IMR-90 (cell line): ENCODE measurements at regions not wholly inside any gene's neighbourhood (a gene's known extent, or its start where the extent isn't known, plus 50 kb on each side); places are given as distances from the start of the nearest gene placed in this dataset.

Source experiments
- ATAC-seq: fragments of 200-7000 bp; cut with Tn5 transposase; 2 replicates; pipeline ENCODE4 v1.9.1; 2020; ENCODE audit warnings: low read depth, mild to moderate bottlenecking, moderate library complexity
- BruUV-seq: library from RNA; stranded (reverse); fragments of 400-500 nt; replicated peaks from 2 replicates; lab custom pipeline; 2021; lab: Mats Ljungman, UMichigan
- CTCF ChIA-PET: fragments of 300-600 bp; formaldehyde crosslinking; extraction: SDS; loops from one replicate; lab custom pipeline; 2021; ENCODE audit warnings: antibody characterized with exemption; lab: Yijun Ruan, JAX
- POLR2A ChIA-PET: fragments of 300-600 bp; sonication (Branson Sonifier 250); formaldehyde crosslinking; loops from one replicate; lab custom pipeline; 2022; ENCODE audit warnings: antibody characterized with exemption; ENCODE audit not compliant: unreplicated experiment; lab: Charles Lee
- DNase-seq: peaks from one replicate; pipeline ENCODE4 v3.0.0; 2013
- H2AFZ ChIP-seq: replicated peaks from 2 replicates; pipeline ENCODE3; 2013; ENCODE audit warnings: low read length, mild to moderate bottlenecking; ENCODE audit not compliant: poor library complexity
- H2AK5ac ChIP-seq: 2 replicates; pipeline ENCODE4 v1.6.1; 2013; ENCODE audit warnings: low read depth, low read length, inconsistent platforms
- H2AK9ac ChIP-seq: replicated peaks from 2 replicates; pipeline ENCODE3; 2013; ENCODE audit warnings: mild to moderate bottlenecking, low read depth, low read length, moderate library complexity; ENCODE audit not compliant: poor library complexity
- H2BK120ac ChIP-seq: 2 replicates; pipeline ENCODE4 v1.6.1; 2013; ENCODE audit warnings: low read depth, low read length, inconsistent platforms
- H2BK15ac ChIP-seq: 3 replicates; pipeline ENCODE4 v1.6.1; 2013; ENCODE audit warnings: low read depth, low read length, inconsistent platforms
- H2BK20ac ChIP-seq: 2 replicates; pipeline ENCODE4 v1.6.1; 2013; ENCODE audit warnings: low read depth, mild to moderate bottlenecking, inconsistent platforms, low read length, moderate library complexity
- H2BK5ac ChIP-seq: 2 replicates; pipeline ENCODE4 v1.6.1; 2013; ENCODE audit warnings: mild to moderate bottlenecking, low read depth, low read length, inconsistent platforms; ENCODE audit not compliant: poor library complexity, severe bottlenecking
- H3K14ac ChIP-seq: replicated peaks from 2 replicates; pipeline ENCODE4 v1.6.1; 2013; ENCODE audit warnings: low read depth, low read length, inconsistent platforms
- H3K18ac ChIP-seq: 2 replicates; pipeline ENCODE4 v1.6.1; 2013; ENCODE audit warnings: low read depth, low read length, control low read depth
- H3K23ac ChIP-seq: 2 replicates; pipeline ENCODE4 v1.6.1; 2013; ENCODE audit warnings: low read depth, low read length, inconsistent platforms
- H3K27ac ChIP-seq: 2 replicates; pipeline ENCODE4 v1.5.1; 2013; ENCODE audit warnings: mild to moderate bottlenecking, control low read depth, low read length; ENCODE audit not compliant: insufficient read depth
- H3K27me3 ChIP-seq: 2 replicates; pipeline ENCODE4 v1.6.1; 2013; ENCODE audit warnings: low read length; ENCODE audit not compliant: control insufficient read depth, insufficient read depth
- H3K36me3 ChIP-seq: 2 replicates; pipeline ENCODE4 v1.6.1; 2013; ENCODE audit warnings: low read length, mixed read lengths; ENCODE audit not compliant: control insufficient read depth, insufficient read depth
- H3K4ac ChIP-seq: 2 replicates; pipeline ENCODE4 v1.6.1; 2013; ENCODE audit warnings: low read depth, low read length, inconsistent platforms
- H3K4me1 ChIP-seq: 2 replicates; pipeline ENCODE4 v1.6.1; 2013; ENCODE audit warnings: low read length, mixed read lengths; ENCODE audit not compliant: control insufficient read depth, insufficient read depth
- H3K4me2 ChIP-seq: 2 replicates; pipeline ENCODE4 v1.6.1; 2013; ENCODE audit warnings: low read depth, mild to moderate bottlenecking, control low read depth, low read length, moderate library complexity
- H3K4me3 ChIP-seq: 2 replicates; pipeline ENCODE4 v1.5.1; 2013; ENCODE audit warnings: low read depth, mild to moderate bottlenecking, control low read depth, low read length, moderate library complexity; ENCODE audit not compliant: insufficient read depth
- H3K56ac ChIP-seq: 2 replicates; pipeline ENCODE4 v1.6.1; 2013; ENCODE audit warnings: low read length, inconsistent platforms; ENCODE audit not compliant: insufficient read depth; ENCODE audit errors: extremely low read depth
- H3K79me1 ChIP-seq, 2 experiments: 2 replicates each; pipeline ENCODE4 v1.6.1; 2013; ENCODE audit warnings: low read length in 2 of 2, inconsistent platforms in 1 of 2, low read depth in 1 of 2
- H3K9ac ChIP-seq: 2 replicates; pipeline ENCODE4 v1.6.1; 2013; ENCODE audit warnings: low read depth, low read length, control low read depth
- H3K9me1 ChIP-seq: 2 replicates; pipeline ENCODE4 v1.6.1; 2013; ENCODE audit warnings: low read length, inconsistent platforms; ENCODE audit not compliant: insufficient read depth
- H3K9me3 ChIP-seq: 2 replicates; pipeline ENCODE4 v1.6.1; 2013; ENCODE audit warnings: low read length; ENCODE audit not compliant: control insufficient read depth, insufficient read depth
- H4K20me1 ChIP-seq: 2 replicates; pipeline ENCODE4 v1.6.1; 2013; ENCODE audit warnings: low read length, inconsistent platforms; ENCODE audit not compliant: insufficient read depth
- H4K5ac ChIP-seq: 2 replicates; pipeline ENCODE4 v1.6.1; 2013; ENCODE audit warnings: mild to moderate bottlenecking, low read depth, low read length, control low read depth
- H4K8ac ChIP-seq, 2 experiments: 2 replicates each; pipeline ENCODE4 v1.6.1; 2013; ENCODE audit warnings: low read depth in 2 of 2, low read length in 2 of 2, control low read depth in 1 of 2, inconsistent platforms in 1 of 2
- H4K91ac ChIP-seq: 2 replicates; pipeline ENCODE4 v1.6.1; 2013; ENCODE audit warnings: low read depth, low read length, inconsistent platforms; ENCODE audit not compliant: insufficient read depth
- CEBPB ChIP-seq: IDR thresholded peaks from 2 replicates; pipeline ENCODE4 v1.6.1; 2012; ENCODE audit warnings: low read depth, low read length, improper control_type of control experiment
- CHD1 ChIP-seq: IDR thresholded peaks from 2 replicates; pipeline ENCODE4 v1.6.1; 2012; ENCODE audit warnings: low read depth, low read length, improper control_type of control experiment
- MAZ ChIP-seq: IDR thresholded peaks from 2 replicates; pipeline ENCODE4 v1.6.1; 2012; ENCODE audit warnings: low read depth, mild to moderate bottlenecking, low read length, improper control_type of control experiment, moderate library complexity, borderline replicate concordance
- MXI1 ChIP-seq: IDR thresholded peaks from 2 replicates; pipeline ENCODE4 v1.6.1; 2012; ENCODE audit warnings: low read depth, mild to moderate bottlenecking, low read length, moderate library complexity, borderline replicate concordance
- NFE2L2 ChIP-seq: fragments of 150-350 bp; IDR thresholded peaks from 2 replicates; pipeline ENCODE4 v1.6.1; 2016; ENCODE audit warnings: low read depth, mild to moderate bottlenecking, low read length
- POLR2A ChIP-seq: IDR thresholded peaks from 2 replicates; pipeline ENCODE4 v1.6.1; 2012; ENCODE audit warnings: mild to moderate bottlenecking, low read depth, low read length
- RFX5 ChIP-seq: IDR thresholded peaks from 2 replicates; pipeline ENCODE4 v1.8.0; 2012; ENCODE audit warnings: low read depth, mild to moderate bottlenecking, low read length, moderate library complexity
- WGBS, 2 experiments: methylation state at CpG; one replicate each; pipeline versions ENCODE4 v1.1.5 to v1.1.7; 2013; ENCODE audit warnings: missing lambda C conversion rate in 2 of 2; ENCODE audit not compliant: insufficient read length in 1 of 2; ENCODE audit errors: extremely low coverage in 2 of 2; 5-methylcytosine and 5-hydroxymethylcytosine counted together
- dilution Hi-C: fragments of 300-500 bp; cut with HindIII; formaldehyde crosslinking; loops from one replicate; pipeline ENCODE4 v1.14.3; 2018; ENCODE audit warnings: low sequenced_read_pairs; ENCODE audit not compliant: unreplicated experiment
- in situ Hi-C: fragments of 300-500 bp; cut with MboI; formaldehyde crosslinking; loops from 3 replicates; pipeline ENCODE4 v1.14.3; 2019; ENCODE audit warnings: low sequenced_read_pairs, inconsistent platforms, mixed read lengths
- intact Hi-C: fragments of 100-400 bp; cut with micrococcal nuclease; formaldehyde crosslinking; loops from 2 replicates; pipeline ENCODE4 v1.10.0; 2022
- TF ChIP-seq, protein P1 (sequence below): conservative IDR thresholded peaks from 2 replicates; pipeline ENCODE4 v1.5.1; 2012; ENCODE audit warnings: mild to moderate bottlenecking, low read depth, low read length, improper control_type of control experiment
- TF ChIP-seq, protein P2 (sequence below): fragments of 150-350 bp; IDR thresholded peaks from 2 replicates; pipeline ENCODE4 v1.6.1; 2017; ENCODE audit warnings: mild to moderate bottlenecking, antibody characterized with exemption, low read length, low read depth

DNA sequence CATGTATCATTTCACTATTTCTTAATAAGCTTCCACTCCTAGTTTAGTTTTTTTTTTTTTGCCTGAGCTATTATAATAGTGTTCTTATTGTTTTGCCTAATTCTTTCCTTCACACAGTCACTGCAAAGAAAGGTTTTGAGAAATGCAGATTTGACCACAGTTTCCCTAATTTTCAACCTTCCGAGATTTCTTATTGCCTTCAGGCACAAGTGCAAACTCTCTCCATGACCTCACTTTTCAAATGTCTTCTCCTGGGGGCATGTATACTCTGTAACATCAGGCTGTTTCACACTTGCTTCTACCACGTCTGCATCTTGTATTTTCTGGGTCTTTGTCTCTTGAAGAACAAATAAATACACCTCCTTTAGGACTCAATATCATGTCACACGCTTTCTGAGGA, 339.0 kb upstream of the CITED2 start:
- Histone ChIP-seq H3K27me3 (no peaks in the 10 kb centered on the region), H4K5ac (no peak overlapping the region), H4K20me1 (no peaks in the 10 kb centered on the region), H3K4ac (no peak overlapping the region), H3K4me3 (no peak overlapping the region), H2BK20ac (no peak overlapping the region), H3K56ac (no peak overlapping the region), H2AK9ac (no peak overlapping the region), H3K27ac (no peak overlapping the region), H3K9me1 (0 out of 2 replicates have a peak, but pooled peaks cover 2% of the 10 kb centered on the region), H2BK5ac (no peak overlapping the region), H3K18ac (no peak overlapping the region), H4K8ac (no peak overlapping the region), H2AFZ (no peak overlapping the region), H4K91ac (no peak overlapping the region), H3K9me3 (no peaks in the 10 kb centered on the region), H3K4me2 (no peak overlapping the region), H3K14ac (no peak overlapping the region), H3K79me1 (no peaks in the 10 kb centered on the region), H3K23ac (no peak overlapping the region), H3K36me3 (no peaks in the 10 kb centered on the region), H3K9ac (no peak overlapping the region), H2AK5ac (0 out of 2 replicates have a peak overlapping the region, but pooled peaks have one; percentile 51), H3K4me1 (peaks cover 3% of the 10 kb centered on the region; the same call in 1 of the 2 replicates), H2BK15ac (no peak overlapping the region; the same call in 2 of the 3 replicates), H2BK120ac (no peak overlapping the region)
- POLR2A ChIA-PET: no interaction called here
- no TSS peak for BruUV-seq
- CTCF ChIA-PET: no interaction called here
- in situ Hi-C loops: no loop called here
- TF ChIP-seq POLR2A (no peak), RFX5 (no peak), MXI1 (no peak), CHD1 (no peak), MAZ (no peak), CEBPB (no peak), NFE2L2 (no peak)
- TF ChIP-seq, protein P1, sequence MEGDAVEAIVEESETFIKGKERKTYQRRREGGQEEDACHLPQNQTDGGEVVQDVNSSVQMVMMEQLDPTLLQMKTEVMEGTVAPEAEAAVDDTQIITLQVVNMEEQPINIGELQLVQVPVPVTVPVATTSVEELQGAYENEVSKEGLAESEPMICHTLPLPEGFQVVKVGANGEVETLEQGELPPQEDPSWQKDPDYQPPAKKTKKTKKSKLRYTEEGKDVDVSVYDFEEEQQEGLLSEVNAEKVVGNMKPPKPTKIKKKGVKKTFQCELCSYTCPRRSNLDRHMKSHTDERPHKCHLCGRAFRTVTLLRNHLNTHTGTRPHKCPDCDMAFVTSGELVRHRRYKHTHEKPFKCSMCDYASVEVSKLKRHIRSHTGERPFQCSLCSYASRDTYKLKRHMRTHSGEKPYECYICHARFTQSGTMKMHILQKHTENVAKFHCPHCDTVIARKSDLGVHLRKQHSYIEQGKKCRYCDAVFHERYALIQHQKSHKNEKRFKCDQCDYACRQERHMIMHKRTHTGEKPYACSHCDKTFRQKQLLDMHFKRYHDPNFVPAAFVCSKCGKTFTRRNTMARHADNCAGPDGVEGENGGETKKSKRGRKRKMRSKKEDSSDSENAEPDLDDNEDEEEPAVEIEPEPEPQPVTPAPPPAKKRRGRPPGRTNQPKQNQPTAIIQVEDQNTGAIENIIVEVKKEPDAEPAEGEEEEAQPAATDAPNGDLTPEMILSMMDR: no peak
- TF ChIP-seq, protein P2, sequence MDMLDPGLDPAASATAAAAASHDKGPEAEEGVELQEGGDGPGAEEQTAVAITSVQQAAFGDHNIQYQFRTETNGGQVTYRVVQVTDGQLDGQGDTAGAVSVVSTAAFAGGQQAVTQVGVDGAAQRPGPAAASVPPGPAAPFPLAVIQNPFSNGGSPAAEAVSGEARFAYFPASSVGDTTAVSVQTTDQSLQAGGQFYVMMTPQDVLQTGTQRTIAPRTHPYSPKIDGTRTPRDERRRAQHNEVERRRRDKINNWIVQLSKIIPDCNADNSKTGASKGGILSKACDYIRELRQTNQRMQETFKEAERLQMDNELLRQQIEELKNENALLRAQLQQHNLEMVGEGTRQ: no peak
- no peak for ATAC-seq
- WGBS, 2 experiments: no CpG with 5 or more reads among the region's 3 CpGs
- no peak for DNase-seq
- dilution Hi-C loops: no loop called here
- intact Hi-C loops: no loop called here
